ENCODE measurements at regions not wholly inside any gene's neighbourhood (a gene's known extent, or its start where the extent isn't known, plus 50 kb on each side); places are given as distances from the start of the nearest gene placed in this dataset.

DNA sequence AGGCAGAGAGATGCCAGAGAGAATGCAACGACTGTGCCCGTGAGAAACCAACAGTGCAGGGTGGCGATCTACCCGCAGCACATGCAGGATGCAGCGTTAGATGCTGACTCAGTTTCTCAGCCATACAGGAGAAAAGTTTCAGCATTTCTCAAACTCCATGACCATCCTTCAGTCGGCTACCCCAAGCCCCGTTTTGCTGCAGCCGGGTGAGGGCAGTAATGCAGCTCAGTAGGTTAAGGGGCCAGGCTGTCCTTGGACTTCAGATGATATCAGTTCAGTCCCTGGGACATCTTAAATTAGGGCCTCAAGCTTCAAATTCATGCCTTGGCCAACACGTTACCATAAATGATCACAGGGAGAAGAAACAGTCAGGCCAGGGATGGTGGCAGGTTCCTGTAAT lies 125.5 kb downstream of the PALM2AKAP2 start:
- H3K9ac ChIP-seq: no peak overlapping the region
- Mint-ChIP-seq H3K27me3 (ENCODE audit: insufficient read depth, low read depth) (no peaks in the 10 kb centered on the region), H3K27ac (no peak overlapping the region), H3K36me3 (no peaks in the 10 kb centered on the region), H3K4me3 (no peak overlapping the region), H3K9me3 (no peaks in the 10 kb centered on the region), H3K4me1 (peaks cover 24% of the 10 kb centered on the region)
- no peak overlapping the region for H3K27ac ChIP-seq
- H3K4me3 ChIP-seq: no peak overlapping the region
- no peaks in the 10 kb centered on the region for H3K79me2 ChIP-seq (ENCODE audit: low read depth)
- H2AFZ ChIP-seq (replicated peaks): no peak overlapping the region
- peaks cover 11% of the 10 kb centered on the region for H3K4me1 ChIP-seq
- H3K4me2 ChIP-seq: no peak overlapping the region
- H3K36me3 ChIP-seq: no peaks in the 10 kb centered on the region
- no peaks in the 10 kb centered on the region for H3K9me3 ChIP-seq (ENCODE audit: low read depth)
- no peaks in the 10 kb centered on the region for H4K20me1 ChIP-seq (ENCODE audit: low read depth)
- H3F3A ChIP-seq (ENCODE audit: low read depth): no peaks in the 10 kb centered on the region
- H3K27me3 ChIP-seq: no peaks in the 10 kb centered on the region
- no peak for DNase-seq (ENCODE audit: low spot score)
- no peak for TF ChIP-seq EZH2phosphoT487 (IDR thresholded peaks at IDR 0.05)
- TF ChIP-seq, protein P1, sequence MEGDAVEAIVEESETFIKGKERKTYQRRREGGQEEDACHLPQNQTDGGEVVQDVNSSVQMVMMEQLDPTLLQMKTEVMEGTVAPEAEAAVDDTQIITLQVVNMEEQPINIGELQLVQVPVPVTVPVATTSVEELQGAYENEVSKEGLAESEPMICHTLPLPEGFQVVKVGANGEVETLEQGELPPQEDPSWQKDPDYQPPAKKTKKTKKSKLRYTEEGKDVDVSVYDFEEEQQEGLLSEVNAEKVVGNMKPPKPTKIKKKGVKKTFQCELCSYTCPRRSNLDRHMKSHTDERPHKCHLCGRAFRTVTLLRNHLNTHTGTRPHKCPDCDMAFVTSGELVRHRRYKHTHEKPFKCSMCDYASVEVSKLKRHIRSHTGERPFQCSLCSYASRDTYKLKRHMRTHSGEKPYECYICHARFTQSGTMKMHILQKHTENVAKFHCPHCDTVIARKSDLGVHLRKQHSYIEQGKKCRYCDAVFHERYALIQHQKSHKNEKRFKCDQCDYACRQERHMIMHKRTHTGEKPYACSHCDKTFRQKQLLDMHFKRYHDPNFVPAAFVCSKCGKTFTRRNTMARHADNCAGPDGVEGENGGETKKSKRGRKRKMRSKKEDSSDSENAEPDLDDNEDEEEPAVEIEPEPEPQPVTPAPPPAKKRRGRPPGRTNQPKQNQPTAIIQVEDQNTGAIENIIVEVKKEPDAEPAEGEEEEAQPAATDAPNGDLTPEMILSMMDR (IDR thresholded peaks at IDR 0.05): no peak
- TF ChIP-seq EZH2 (IDR thresholded peaks at IDR 0.05): no peak

- no peaks in the 10 kb centered on the region for H3K36me3 Mint-ChIP-seq
- peaks cover 24% of the 10 kb centered on the region for H3K4me1 Mint-ChIP-seq
- H3K4me3 Mint-ChIP-seq: no peak overlapping the region
- no peak for DNase-seq (ENCODE audit: low spot score)
- H3K9me3 ChIP-seq (ENCODE audit: low read depth): no peaks in the 10 kb centered on the region
- TF ChIP-seq EZH2 (IDR thresholded peaks at IDR 0.05) (no peak), EZH2phosphoT487 (IDR thresholded peaks at IDR 0.05) (no peak)
- TF ChIP-seq, protein P1 (IDR thresholded peaks at IDR 0.05): no peak
- H3K27ac ChIP-seq: no peak overlapping the region
- peak overlapping the region; percentile 9 for H3K4me2 ChIP-seq
- H4K20me1 ChIP-seq (ENCODE audit: low read depth): no peaks in the 10 kb centered on the region
- no peaks in the 10 kb centered on the region for H3K27me3 ChIP-seq
- no peaks in the 10 kb centered on the region for H3K36me3 ChIP-seq
- peaks cover 11% of the 10 kb centered on the region for H3K4me1 ChIP-seq
- no peaks in the 10 kb centered on the region for H3F3A ChIP-seq (ENCODE audit: low read depth)
- H3K79me2 ChIP-seq (ENCODE audit: low read depth): no peaks in the 10 kb centered on the region
- no peaks in the 10 kb centered on the region for H3K9me3 Mint-ChIP-seq
- H3K27me3 Mint-ChIP-seq (ENCODE audit: insufficient read depth, low read depth): no peaks in the 10 kb centered on the region
- H3K27ac Mint-ChIP-seq: peak overlapping the region; percentile 11
- no peak overlapping the region for H3K9ac ChIP-seq
- H2AFZ ChIP-seq (replicated peaks): no peak overlapping the region
- H3K4me3 ChIP-seq: no peak overlapping the region
Measured at GRCh38 chr9:109906766-109907382, 126.9 kb downstream of the PALM2AKAP2 start.

- Mint-ChIP-seq H3K9me3 (no peaks in the 10 kb centered on the region), H3K4me1 (peaks cover 24% of the 10 kb centered on the region), H3K27me3 (ENCODE audit: insufficient read depth, low read depth) (no peaks in the 10 kb centered on the region), H3K27ac (no peak overlapping the region), H3K36me3 (no peaks in the 10 kb centered on the region), H3K4me3 (no peak overlapping the region)
- Histone ChIP-seq H3F3A (ENCODE audit: low read depth) (no peaks in the 10 kb centered on the region), H3K4me1 (peaks cover 11% of the 10 kb centered on the region), H4K20me1 (ENCODE audit: low read depth) (no peaks in the 10 kb centered on the region), H3K27me3 (no peaks in the 10 kb centered on the region), H3K9ac (no peak overlapping the region), H3K27ac (no peak overlapping the region), H3K4me3 (no peak overlapping the region), H3K79me2 (ENCODE audit: low read depth) (no peaks in the 10 kb centered on the region), H3K9me3 (ENCODE audit: low read depth) (no peaks in the 10 kb centered on the region), H2AFZ (replicated peaks) (no peak overlapping the region), H3K4me2 (peak overlapping the region; percentile 9), H3K36me3 (no peaks in the 10 kb centered on the region)
- TF ChIP-seq, protein P1 (IDR thresholded peaks at IDR 0.05): no peak
- TF ChIP-seq EZH2 (IDR thresholded peaks at IDR 0.05): no peak
- no peak for TF ChIP-seq EZH2phosphoT487 (IDR thresholded peaks at IDR 0.05)
- peak; percentile 15 for DNase-seq (ENCODE audit: low spot score)
Measured at GRCh38 chr9:109907400-109907799, 127.4 kb downstream of the PALM2AKAP2 start.
